SK-N-SH (cell line): ENCODE measurements at regions not wholly inside any gene's neighbourhood (a gene's known extent, or its start where the extent isn't known, plus 50 kb on each side); places are given as distances from the start of the nearest gene placed in this dataset.

ENCODE experiments used
- CTCF ChIP-seq: fragments of 200-600 bp; sonication (generic); IDR thresholded peaks from 2 replicates; pipeline ENCODE4 v1.6.1; 2017; ENCODE audit warnings: antibody characterized with exemption, mild to moderate bottlenecking, moderate library complexity
- EP300 ChIP-seq, 2 experiments: IDR thresholded peaks; 2 replicates each; pipeline versions ENCODE4 v1.4.0 to v1.6.1; 2012; ENCODE audit warnings: borderline replicate concordance in 1 of 2, low read depth in 1 of 2, low read length in 1 of 2
- FOXJ3 ChIP-seq: sonication (generic); formaldehyde crosslinking; IDR thresholded peaks from 2 replicates; pipeline ENCODE4 v1.5.1; 2020; ENCODE audit warnings: mild to moderate bottlenecking, missing genetic modification reagents
- GABPA ChIP-seq: IDR thresholded peaks from 2 replicates; pipeline ENCODE4 v1.4.0; 2012; ENCODE audit warnings: low read depth, mild to moderate bottlenecking
- MXI1 ChIP-seq: IDR thresholded peaks from 2 replicates; pipeline ENCODE4 v1.6.1; 2012; ENCODE audit warnings: mild to moderate bottlenecking, low read depth, low read length, improper control_type of control experiment
- POLR2AphosphoS5 ChIP-seq: IDR thresholded peaks from 2 replicates; pipeline ENCODE4 v1.6.1; 2012; ENCODE audit warnings: low read depth, low read length
- RAD21 ChIP-seq: IDR thresholded peaks from 2 replicates; pipeline ENCODE4 v1.6.1; 2012; ENCODE audit warnings: mild to moderate bottlenecking, low read length
- SIN3A ChIP-seq: IDR thresholded peaks from 2 replicates; pipeline ENCODE4 v1.6.1; 2012; ENCODE audit warnings: low read depth, mild to moderate bottlenecking, low read length, moderate library complexity, borderline replicate concordance
- SMC3 ChIP-seq: IDR thresholded peaks from 2 replicates; pipeline ENCODE4 v1.6.1; 2012; ENCODE audit warnings: low read depth, low read length, improper control_type of control experiment
- TCF12 ChIP-seq: IDR thresholded peaks from 2 replicates; pipeline ENCODE4 v1.4.0; 2012
- TF ChIP-seq, protein P1 (sequence below): IDR thresholded peaks from 2 replicates; pipeline ENCODE4 v1.6.1; 2012; ENCODE audit warnings: mild to moderate bottlenecking, low read depth, low read length, moderate library complexity
- TF ChIP-seq, protein P2 (sequence below): IDR thresholded peaks from 2 replicates; pipeline ENCODE4 v1.4.0; 2012; ENCODE audit warnings: low read depth

- TF ChIP-seq EP300 (IDR thresholded peaks at IDR 0.05; ENCODE audit: borderline replicate concordance in 1 of 2, low read depth in 1 of 2, low read length in 1 of 2) (no peak), SMC3 (no peak), RAD21 (no peak), CTCF (no peak), GABPA (no peak), TCF12 (no peak), POLR2AphosphoS5 (no peak), SIN3A (no peak), FOXJ3 (CRISPR knock-in tag) (no peak), MXI1 (no peak)
- TF ChIP-seq, protein P1, sequence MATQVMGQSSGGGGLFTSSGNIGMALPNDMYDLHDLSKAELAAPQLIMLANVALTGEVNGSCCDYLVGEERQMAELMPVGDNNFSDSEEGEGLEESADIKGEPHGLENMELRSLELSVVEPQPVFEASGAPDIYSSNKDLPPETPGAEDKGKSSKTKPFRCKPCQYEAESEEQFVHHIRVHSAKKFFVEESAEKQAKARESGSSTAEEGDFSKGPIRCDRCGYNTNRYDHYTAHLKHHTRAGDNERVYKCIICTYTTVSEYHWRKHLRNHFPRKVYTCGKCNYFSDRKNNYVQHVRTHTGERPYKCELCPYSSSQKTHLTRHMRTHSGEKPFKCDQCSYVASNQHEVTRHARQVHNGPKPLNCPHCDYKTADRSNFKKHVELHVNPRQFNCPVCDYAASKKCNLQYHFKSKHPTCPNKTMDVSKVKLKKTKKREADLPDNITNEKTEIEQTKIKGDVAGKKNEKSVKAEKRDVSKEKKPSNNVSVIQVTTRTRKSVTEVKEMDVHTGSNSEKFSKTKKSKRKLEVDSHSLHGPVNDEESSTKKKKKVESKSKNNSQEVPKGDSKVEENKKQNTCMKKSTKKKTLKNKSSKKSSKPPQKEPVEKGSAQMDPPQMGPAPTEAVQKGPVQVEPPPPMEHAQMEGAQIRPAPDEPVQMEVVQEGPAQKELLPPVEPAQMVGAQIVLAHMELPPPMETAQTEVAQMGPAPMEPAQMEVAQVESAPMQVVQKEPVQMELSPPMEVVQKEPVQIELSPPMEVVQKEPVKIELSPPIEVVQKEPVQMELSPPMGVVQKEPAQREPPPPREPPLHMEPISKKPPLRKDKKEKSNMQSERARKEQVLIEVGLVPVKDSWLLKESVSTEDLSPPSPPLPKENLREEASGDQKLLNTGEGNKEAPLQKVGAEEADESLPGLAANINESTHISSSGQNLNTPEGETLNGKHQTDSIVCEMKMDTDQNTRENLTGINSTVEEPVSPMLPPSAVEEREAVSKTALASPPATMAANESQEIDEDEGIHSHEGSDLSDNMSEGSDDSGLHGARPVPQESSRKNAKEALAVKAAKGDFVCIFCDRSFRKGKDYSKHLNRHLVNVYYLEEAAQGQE: no peak
- TF ChIP-seq, protein P2, sequence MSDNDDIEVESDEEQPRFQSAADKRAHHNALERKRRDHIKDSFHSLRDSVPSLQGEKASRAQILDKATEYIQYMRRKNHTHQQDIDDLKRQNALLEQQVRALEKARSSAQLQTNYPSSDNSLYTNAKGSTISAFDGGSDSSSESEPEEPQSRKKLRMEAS: no peak
Measured at GRCh38 chr22:48587236-48587865, 1240.3 kb downstream of the BRD1 start.
